Trophoblast cell (in vitro differentiated cells and primary cell): ENCODE measurements at regions not wholly inside any gene's neighbourhood (a gene's known extent, or its start where the extent isn't known, plus 50 kb on each side); places are given as distances from the start of the nearest gene placed in this dataset.
A peak's percentile ranks its signal among the peaks of the same experiment; 100 is the strongest.

ENCODE experiments used
- DNase-seq, 2 donors: peaks; one replicate each; pipeline ENCODE4 v3.0.0-alpha.2; 2016
- H2AFZ ChIP-seq: 2 replicates; pipeline ENCODE4 v1.6.1; 2013; ENCODE audit warnings: low read length, moderate library complexity, mild to moderate bottlenecking; ENCODE audit not compliant: insufficient read depth, poor library complexity
- H2AK5ac ChIP-seq: 2 replicates; pipeline ENCODE4 v1.6.1; 2013; ENCODE audit warnings: mild to moderate bottlenecking, low read length
- H2BK120ac ChIP-seq: 2 replicates; pipeline ENCODE4 v1.6.1; 2013; ENCODE audit warnings: low read length, mild to moderate bottlenecking, moderate library complexity; ENCODE audit not compliant: insufficient read depth, poor library complexity
- H2BK12ac ChIP-seq: 2 replicates; pipeline ENCODE4 v1.6.1; 2013; ENCODE audit warnings: mild to moderate bottlenecking, low read length, moderate library complexity
- H2BK5ac ChIP-seq: 2 replicates; pipeline ENCODE4 v1.6.1; 2013; ENCODE audit warnings: low read length, low read depth, moderate library complexity, mild to moderate bottlenecking; ENCODE audit not compliant: poor library complexity
- H3K14ac ChIP-seq: 2 replicates; pipeline ENCODE4 v1.6.1; 2013; ENCODE audit warnings: mild to moderate bottlenecking, low read length
- H3K18ac ChIP-seq: 2 replicates; pipeline ENCODE4 v1.6.1; 2013; ENCODE audit warnings: mild to moderate bottlenecking, low read length
- H3K23ac ChIP-seq: 2 replicates; pipeline ENCODE4 v1.6.1; 2013; ENCODE audit warnings: low read length
- H3K27ac ChIP-seq: 2 replicates; pipeline ENCODE4 v1.5.1; 2013; ENCODE audit warnings: low read depth, mild to moderate bottlenecking, inconsistent platforms, low read length, moderate library complexity
- H3K27me3 ChIP-seq: 2 replicates; pipeline ENCODE4 v1.6.1; 2013; ENCODE audit warnings: inconsistent platforms, mild to moderate bottlenecking, low read length, moderate library complexity; ENCODE audit not compliant: insufficient read depth
- H3K36me3 ChIP-seq, 2 experiments: 1 replicate in 1 of 2; 2 replicates in 1 of 2; pipeline ENCODE4 v1.6.1; 2013; ENCODE audit warnings: low read length in 2 of 2, mild to moderate bottlenecking in 2 of 2, moderate library complexity in 1 of 2; ENCODE audit not compliant: insufficient read depth in 2 of 2, control insufficient read depth in 1 of 2
- H3K4ac ChIP-seq: 2 replicates; pipeline ENCODE4 v1.6.1; 2013; ENCODE audit warnings: low read depth, mild to moderate bottlenecking, low read length, moderate library complexity
- H3K4me1 ChIP-seq, 2 experiments: 1 replicate in 1 of 2; 2 replicates in 1 of 2; pipeline ENCODE4 v1.6.1; 2013; ENCODE audit warnings: low read length in 2 of 2, mild to moderate bottlenecking in 2 of 2, moderate library complexity in 1 of 2; ENCODE audit not compliant: insufficient read depth in 2 of 2, control insufficient read depth in 1 of 2
- H3K4me2 ChIP-seq: 2 replicates; pipeline ENCODE4 v1.6.1; 2013; ENCODE audit warnings: inconsistent platforms, mild to moderate bottlenecking, low read length, moderate library complexity
- H3K4me3 ChIP-seq: 2 replicates; pipeline ENCODE4 v1.5.1; 2013; ENCODE audit warnings: mild to moderate bottlenecking, low read depth, low read length, inconsistent platforms
- H3K79me1 ChIP-seq: one replicate; pipeline ENCODE4 v1.6.1; 2013; ENCODE audit warnings: low read length
- H3K79me2 ChIP-seq: 2 replicates; pipeline ENCODE4 v1.6.1; 2013; ENCODE audit warnings: low read length, mild to moderate bottlenecking; ENCODE audit not compliant: control insufficient read depth, insufficient read depth, poor library complexity
- H3K9ac ChIP-seq: 2 replicates; pipeline ENCODE4 v1.6.1; 2013; ENCODE audit warnings: mild to moderate bottlenecking, low read length
- H3K9me3 ChIP-seq: 2 replicates; pipeline ENCODE4 v1.6.1; 2013; ENCODE audit warnings: low read depth, mild to moderate bottlenecking, control low read depth, inconsistent platforms, low read length; ENCODE audit not compliant: insufficient read depth
- H4K12ac ChIP-seq: 2 replicates; pipeline ENCODE4 v1.6.1; 2013; ENCODE audit warnings: low read depth, mild to moderate bottlenecking, low read length, moderate library complexity
- H4K8ac ChIP-seq: 2 replicates; pipeline ENCODE4 v1.6.1; 2013; ENCODE audit warnings: low read depth, mild to moderate bottlenecking, low read length, moderate library complexity
- H4K91ac ChIP-seq: one replicate; pipeline ENCODE4 v1.6.1; 2013; ENCODE audit warnings: low read depth, mild to moderate bottlenecking, low read length, moderate library complexity
- WGBS: extraction: QIAGEN DNeasy Blood & Tissue Kit; methylation state at CpG from one replicate; pipeline ENCODE4 v1.1.7; 2013; ENCODE audit warnings: missing lambda C conversion rate; ENCODE audit not compliant: insufficient read length, insufficient coverage; ENCODE audit errors: extremely low coverage; 5-methylcytosine and 5-hydroxymethylcytosine counted together

DNA sequence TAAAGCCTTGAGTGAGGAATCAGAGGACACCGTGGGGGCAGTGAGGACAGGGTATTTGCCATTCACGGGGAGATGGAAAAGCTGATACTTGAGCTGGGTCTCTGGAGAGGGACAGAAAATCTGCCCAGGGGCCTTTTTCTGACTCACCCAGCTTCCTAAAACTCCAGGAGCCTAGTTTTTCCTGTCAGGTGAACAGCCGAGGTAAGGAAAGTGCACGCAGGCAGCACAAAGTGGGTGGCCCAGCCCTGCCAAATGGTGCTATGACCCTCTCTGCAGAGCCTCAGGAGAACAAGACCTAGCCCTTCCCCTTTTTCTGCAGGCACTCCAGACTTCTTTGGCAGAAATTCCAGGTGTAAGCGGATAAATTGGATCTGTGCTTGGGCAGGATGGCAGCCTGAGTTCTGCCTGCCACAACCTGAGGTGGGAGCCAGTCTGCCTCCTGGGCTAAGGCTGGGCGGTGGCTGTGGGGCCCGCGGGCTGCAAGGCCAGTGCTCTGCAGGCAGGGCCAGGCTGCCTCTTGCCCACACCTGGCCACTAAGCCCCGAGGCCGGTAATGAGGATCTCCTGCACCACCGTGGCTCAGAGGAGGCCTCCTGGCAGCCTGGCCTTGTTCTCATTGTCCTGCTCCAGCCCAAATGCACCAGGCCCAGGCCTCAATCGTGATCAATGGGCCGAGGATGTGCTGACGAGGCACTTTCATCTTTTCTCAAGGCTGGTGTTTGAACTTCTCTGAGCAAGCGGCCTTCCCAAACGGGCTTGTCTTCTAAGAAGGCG lies 72.9 kb upstream of the LMO1 start:
- H3K18ac ChIP-seq, result no peak overlapping the region
- no peaks in the 10 kb centered on the region for H3K79me1 ChIP-seq
- H3K79me2 ChIP-seq, result no peaks in the 10 kb centered on the region
- DNase-seq, result peak; percentile 76 to 94
- H4K91ac ChIP-seq, result no peak overlapping the region
- no peak overlapping the region for H2BK12ac ChIP-seq
- H3K4me3 ChIP-seq, result no peak overlapping the region
- H2BK120ac ChIP-seq, result no peak overlapping the region
- no CpG with 5 or more reads among the region's 17 CpGs for WGBS
- peaks cover 22 to 23% of the 10 kb centered on the region in 2 experiments for H3K4me1 ChIP-seq
- H3K4ac ChIP-seq, result no peak overlapping the region
- peak overlapping the region; percentile 31 for H3K27ac ChIP-seq
- no peaks in the 10 kb centered on the region for H3K36me3 ChIP-seq
- no peak overlapping the region for H2BK5ac ChIP-seq
- peak overlapping the region; percentile 11 for H3K4me2 ChIP-seq
- H3K9me3 ChIP-seq, result no peaks in the 10 kb centered on the region
- no peak overlapping the region for H2AFZ ChIP-seq
- H3K14ac ChIP-seq, result no peak overlapping the region
- H4K8ac ChIP-seq, result no peak overlapping the region
- no peak overlapping the region for H4K12ac ChIP-seq
- no peak overlapping the region for H3K23ac ChIP-seq
- no peak overlapping the region for H3K9ac ChIP-seq
- H2AK5ac ChIP-seq, result no peak overlapping the region
- H3K27me3 ChIP-seq, result no peaks in the 10 kb centered on the region

DNA sequence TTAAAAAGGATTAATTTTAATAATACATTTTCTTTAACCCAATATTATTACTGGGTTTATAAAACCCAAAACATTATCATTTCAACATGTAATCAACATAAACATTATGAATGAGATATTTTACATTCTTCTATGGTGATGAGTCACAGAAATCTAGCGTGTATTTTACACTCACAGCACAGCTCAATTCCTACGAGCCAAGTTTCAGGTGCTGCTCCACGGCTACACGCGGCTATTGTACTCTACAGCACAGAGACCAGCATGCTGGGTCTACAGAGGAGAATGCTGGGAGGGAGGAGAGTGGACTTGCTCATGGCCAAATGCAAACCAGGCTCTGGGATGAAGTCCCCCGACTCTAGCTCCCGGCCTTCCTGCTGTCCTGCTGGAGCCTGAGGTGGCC lies 72.0 kb upstream of the LMO1 start:
- Histone ChIP-seq H3K4me1 (peaks cover 22 to 23% of the 10 kb centered on the region in 2 experiments), H3K9ac (no peak overlapping the region), H4K91ac (no peak overlapping the region), H3K9me3 (no peaks in the 10 kb centered on the region), H3K27ac (peak overlapping the region; percentile 45), H2BK12ac (peak overlapping the region; percentile 4), H3K14ac (no peak overlapping the region), H3K18ac (no peak overlapping the region), H3K79me1 (no peaks in the 10 kb centered on the region), H4K8ac (no peak overlapping the region), H3K27me3 (no peaks in the 10 kb centered on the region), H2AFZ (no peak overlapping the region), H4K12ac (no peak overlapping the region), H3K36me3 (no peaks in the 10 kb centered on the region), H2BK5ac (no peak overlapping the region), H2BK120ac (no peak overlapping the region), H3K4ac (no peak overlapping the region), H3K79me2 (no peaks in the 10 kb centered on the region), H3K23ac (no peak overlapping the region), H2AK5ac (no peak overlapping the region), H3K4me2 (no peak overlapping the region), H3K4me3 (no peak overlapping the region)
- peak; percentile 48 to 75 for DNase-seq
- WGBS, result no CpG with 5 or more reads among the region's 7 CpGs

DNA sequence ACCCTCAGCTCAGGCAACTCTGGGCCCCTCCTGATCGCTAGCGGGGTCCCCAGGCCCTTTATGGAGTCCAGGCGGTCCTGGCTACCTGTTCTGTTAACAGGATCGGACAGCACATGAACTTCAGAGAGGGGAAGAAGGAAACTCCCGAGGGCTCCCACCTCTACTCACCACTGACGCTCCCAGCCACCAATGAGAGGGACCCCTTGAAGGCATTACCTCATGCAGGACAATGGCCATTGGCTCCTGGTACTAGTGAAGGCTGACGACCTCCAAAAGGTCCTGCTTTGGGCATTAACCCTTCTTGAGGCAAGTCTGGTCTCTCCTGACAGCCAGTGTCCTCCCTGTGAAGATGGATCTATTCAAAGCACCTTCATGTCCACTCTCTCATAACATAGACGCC lies 71.5 kb upstream of the LMO1 start:
- no peak overlapping the region for H3K23ac ChIP-seq
- H2AK5ac ChIP-seq, result no peak overlapping the region
- no peak overlapping the region for H2BK5ac ChIP-seq
- H3K18ac ChIP-seq, result no peak overlapping the region
- no peak overlapping the region for H2BK12ac ChIP-seq
- no peak for DNase-seq
- peaks cover 22 to 23% of the 10 kb centered on the region in 2 experiments for H3K4me1 ChIP-seq
- H2AFZ ChIP-seq, result no peak overlapping the region
- no peak overlapping the region for H3K4ac ChIP-seq
- no peak overlapping the region for H3K14ac ChIP-seq
- peak overlapping the region; percentile 3 for H4K91ac ChIP-seq
- no peak overlapping the region for H3K9ac ChIP-seq
- no peak overlapping the region for H3K4me3 ChIP-seq
- H3K4me2 ChIP-seq, result no peak overlapping the region
- H3K36me3 ChIP-seq, result no peaks in the 10 kb centered on the region
- no peaks in the 10 kb centered on the region for H3K79me1 ChIP-seq
- H3K9me3 ChIP-seq, result no peaks in the 10 kb centered on the region
- no peaks in the 10 kb centered on the region for H3K27me3 ChIP-seq
- H3K79me2 ChIP-seq, result no peaks in the 10 kb centered on the region
- WGBS, result no CpG with 5 or more reads among the region's 8 CpGs
- H3K27ac ChIP-seq, result no peak overlapping the region
- no peak overlapping the region for H4K12ac ChIP-seq
- H4K8ac ChIP-seq, result no peak overlapping the region
- H2BK120ac ChIP-seq, result no peak overlapping the region

DNA sequence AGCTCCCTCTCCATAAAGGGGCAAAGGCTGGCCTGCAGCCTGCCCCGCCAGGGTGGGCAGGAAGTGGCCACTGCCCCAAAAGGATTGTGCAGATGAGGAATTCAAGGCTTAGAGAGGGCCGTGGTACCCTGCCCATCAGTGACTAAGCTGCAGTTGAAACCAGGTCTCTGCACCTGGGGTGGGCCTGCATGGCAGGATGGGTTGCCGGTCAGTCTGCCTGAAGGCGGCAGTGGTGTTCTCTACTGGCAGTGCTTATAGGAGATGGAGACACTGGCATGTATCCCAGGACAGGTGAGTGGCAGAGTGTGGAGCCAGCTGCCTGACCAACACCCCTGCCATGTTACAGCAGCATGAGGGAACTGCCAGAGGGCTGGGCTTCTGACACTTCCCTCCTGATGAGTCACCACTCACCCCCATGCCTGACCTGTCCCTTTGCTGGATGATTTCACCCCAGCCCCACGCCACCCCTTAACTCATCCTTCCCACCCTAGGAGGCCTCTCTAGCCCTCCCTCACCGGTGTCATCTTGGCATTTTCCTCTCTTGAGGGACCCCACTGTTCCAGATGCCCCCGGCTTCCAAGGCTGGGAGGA lies 70.2 kb upstream of the LMO1 start:
- Histone ChIP-seq H2BK5ac (no peak overlapping the region), H2AK5ac (no peak overlapping the region), H3K4ac (no peak overlapping the region), H2AFZ (no peak overlapping the region), H2BK120ac (no peak overlapping the region), H4K91ac (peak overlapping the region; percentile 37), H3K4me3 (no peak overlapping the region), H4K8ac (no peak overlapping the region), H3K9me3 (no peaks in the 10 kb centered on the region), H3K79me2 (no peaks in the 10 kb centered on the region), H3K4me2 (no peak overlapping the region), H3K14ac (no peak overlapping the region), H2BK12ac (no peak overlapping the region), H4K12ac (no peak overlapping the region), H3K9ac (no peak overlapping the region), H3K23ac (no peak overlapping the region), H3K79me1 (no peaks in the 10 kb centered on the region), H3K4me1 (peaks cover 25 to 27% of the 10 kb centered on the region in 2 experiments), H3K27me3 (no peaks in the 10 kb centered on the region), H3K18ac (no peak overlapping the region), H3K27ac (no peak overlapping the region), H3K36me3 (no peaks in the 10 kb centered on the region)
- peak in 1 of 2 donors; percentile 7 for DNase-seq
- WGBS, result no CpG with 5 or more reads among the region's 7 CpGs
